ENCODE measurements at regions not wholly inside any gene's neighbourhood (a gene's known extent, or its start where the extent isn't known, plus 50 kb on each side); places are given as distances from the start of the nearest gene placed in this dataset.

- TF ChIP-seq RXRA (IDR thresholded peaks at IDR 0.05) (no peak), RAD21 (IDR thresholded peaks at IDR 0.05) (no peak), HNF4G (IDR thresholded peaks at IDR 0.05) (no peak)
Measured at GRCh38 chr12:83919081-83919480, 993.5 kb downstream of the SLC6A15 start (continued).

GRCh38 chr12:83904175-83904574 lies 1008.4 kb downstream of the SLC6A15 start:
- H3K27me3 ChIP-seq (ENCODE audit: control insufficient read depth in 4 of 4, insufficient read depth in 4 of 4, low read length in 3 of 4): no peaks in the 10 kb centered on the region
- WGBS: 81% methylated on average over 6 of the region's 6 CpGs
- no peaks in the 10 kb centered on the region for H3K36me3 ChIP-seq (ENCODE audit: control insufficient read depth in 4 of 4, insufficient read depth in 3 of 4, low read depth in 1 of 4, low read length in 3 of 4)
- no peaks in the 10 kb centered on the region for H3K4me1 ChIP-seq (ENCODE audit: control insufficient read depth in 4 of 4, insufficient read depth in 4 of 4, low read length in 3 of 4)
- DNase-seq (ENCODE audit: low spot score): no peak
- H3K9ac ChIP-seq (ENCODE audit: low read depth in 1 of 2, low read length in 2 of 2): no peak overlapping the region
- H3K27ac ChIP-seq (ENCODE audit: low read depth in 1 of 2, low read length in 2 of 2): no peak overlapping the region
- no peak overlapping the region for H3K4me3 ChIP-seq (ENCODE audit: low read depth in 1 of 3, low read length in 3 of 3)
- TF ChIP-seq HNF4A (conservative IDR thresholded peaks at IDR 0.05): no peak
- H3K9me3 ChIP-seq (ENCODE audit: control insufficient read depth in 4 of 4, low read length in 3 of 4): no peaks in the 10 kb centered on the region

GRCh38 chr12:83896416-83896815 lies 1016.2 kb downstream of the SLC6A15 start:
- 50% methylated on average over 2 of the region's 2 CpGs for WGBS
- Histone ChIP-seq H3K27me3 (ENCODE audit: control insufficient read depth in 4 of 4, insufficient read depth in 4 of 4, low read length in 3 of 4) (no peaks in the 10 kb centered on the region), H3K27ac (ENCODE audit: low read depth in 1 of 2, low read length in 2 of 2) (no peak overlapping the region), H3K4me3 (ENCODE audit: low read depth in 1 of 3, low read length in 3 of 3) (no peak overlapping the region), H3K36me3 (ENCODE audit: control insufficient read depth in 4 of 4, insufficient read depth in 3 of 4, low read depth in 1 of 4, low read length in 3 of 4) (no peaks in the 10 kb centered on the region), H3K9me3 (ENCODE audit: control insufficient read depth in 4 of 4, low read length in 3 of 4) (no peaks in the 10 kb centered on the region), H3K4me1 (ENCODE audit: control insufficient read depth in 4 of 4, insufficient read depth in 4 of 4, low read length in 3 of 4) (no peaks in the 10 kb centered on the region), H3K9ac (ENCODE audit: low read depth in 1 of 2, low read length in 2 of 2) (no peak overlapping the region)
- DNase-seq (ENCODE audit: low spot score): no peak
- no peak for TF ChIP-seq MAX (IDR thresholded peaks at IDR 0.05)
- no peak for TF ChIP-seq ZBTB33 (IDR thresholded peaks at IDR 0.05)
- TF ChIP-seq EGR1 (IDR thresholded peaks at IDR 0.05; ENCODE audit: low read depth in 2 of 2): no peak
- TF ChIP-seq HNF4A (conservative IDR thresholded peaks at IDR 0.05): no peak
- no peak for TF ChIP-seq YY1 (IDR thresholded peaks at IDR 0.05)

GRCh38 chr12:83893101-83893500 lies 1019.5 kb downstream of the SLC6A15 start:
- WGBS: 57% methylated on average over 1 of the region's 1 CpG
- Histone ChIP-seq H3K9me3 (ENCODE audit: control insufficient read depth in 4 of 4, low read length in 3 of 4) (no peaks in the 10 kb centered on the region), H3K4me3 (ENCODE audit: low read depth in 1 of 3, low read length in 3 of 3) (no peak overlapping the region), H3K27me3 (ENCODE audit: control insufficient read depth in 4 of 4, insufficient read depth in 4 of 4, low read length in 3 of 4) (no peaks in the 10 kb centered on the region), H3K36me3 (ENCODE audit: control insufficient read depth in 4 of 4, insufficient read depth in 3 of 4, low read depth in 1 of 4, low read length in 3 of 4) (no peaks in the 10 kb centered on the region), H3K27ac (ENCODE audit: low read depth in 1 of 2, low read length in 2 of 2) (no peak overlapping the region), H3K4me1 (ENCODE audit: control insufficient read depth in 4 of 4, insufficient read depth in 4 of 4, low read length in 3 of 4) (no peaks in the 10 kb centered on the region), H3K9ac (ENCODE audit: low read depth in 1 of 2, low read length in 2 of 2) (no peak overlapping the region)
- DNase-seq (ENCODE audit: low spot score): no peak
- no peak for TF ChIP-seq FOXA1 (IDR thresholded peaks at IDR 0.05)
- TF ChIP-seq EGR1 (IDR thresholded peaks at IDR 0.05; ENCODE audit: low read depth in 2 of 2): no peak
- no peak for TF ChIP-seq GABPA (IDR thresholded peaks at IDR 0.05 in 1 of 2, conservative IDR thresholded peaks at IDR 0.05 in 1 of 2)
- no peak for TF ChIP-seq MAX (IDR thresholded peaks at IDR 0.05)
- TF ChIP-seq SP1 (IDR thresholded peaks at IDR 0.05): no peak
- TF ChIP-seq YY1 (IDR thresholded peaks at IDR 0.05): no peak
- TF ChIP-seq JUND (IDR thresholded peaks at IDR 0.05): no peak
- no peak for TF ChIP-seq RXRA (IDR thresholded peaks at IDR 0.05)
- TF ChIP-seq ATF3 (IDR thresholded peaks at IDR 0.05): no peak
- no peak for TF ChIP-seq RAD21 (IDR thresholded peaks at IDR 0.05)
- TF ChIP-seq HNF4G (IDR thresholded peaks at IDR 0.05): no peak
- TF ChIP-seq TAF1 (conservative IDR thresholded peaks at IDR 0.05): no peak
- no peak for TF ChIP-seq NR2F2 (IDR thresholded peaks at IDR 0.05)
- TF ChIP-seq HNF4A (conservative IDR thresholded peaks at IDR 0.05): no peak
- no peak for TF ChIP-seq CTCF (IDR thresholded peaks at IDR 0.05; ENCODE audit: low read depth, low read length, missing input control)
- TF ChIP-seq ZBTB33 (IDR thresholded peaks at IDR 0.05): no peak
